Panc1 (cell line): ENCODE measurements at regions not wholly inside any gene's neighbourhood (a gene's known extent, or its start where the extent isn't known, plus 50 kb on each side); places are given as distances from the start of the nearest gene placed in this dataset.

Experiments
- ATAC-seq: fragments of 200-7000 bp; cut with Tn5 transposase; 2 replicates; pipeline ENCODE4 v1.9.1; 2020; ENCODE audit warnings: mild to moderate bottlenecking, moderate library complexity
- BruUV-seq: library from RNA; stranded (reverse); fragments of 400-500 nt; replicated peaks from 2 replicates; lab custom pipeline; 2021; lab: Mats Ljungman, UMichigan
- CTCF ChIA-PET: fragments of 300-600 bp; sonication (Branson Sonifier 250); formaldehyde crosslinking; loops from one replicate; lab custom pipeline; 2022; ENCODE audit warnings: antibody characterized with exemption; lab: Charles Lee
- POLR2A ChIA-PET: fragments of 300-600 bp; sonication (Branson Sonifier 250); formaldehyde crosslinking; loops from one replicate; lab custom pipeline; 2022; ENCODE audit warnings: antibody characterized with exemption; lab: Charles Lee
- DNase-seq: peaks from one replicate; pipeline ENCODE4 v3.0.0-alpha.2; 2010; ENCODE audit warnings: low read depth, low spot score
- H3K27ac ChIP-seq: 2 replicates; pipeline ENCODE4 v1.5.1; 2011; ENCODE audit warnings: mild to moderate bottlenecking, low read length, inconsistent platforms
- H3K27me3 ChIP-seq: fragments of 200-500 bp; sonication (Bioruptor generic); 2 replicates; pipeline ENCODE4 v1.6.0; 2014; ENCODE audit warnings: low read length, inconsistent platforms; ENCODE audit not compliant: control insufficient read depth, insufficient read depth
- H3K36me3 ChIP-seq: fragments of 200-500 bp; sonication (Bioruptor generic); 2 replicates; pipeline ENCODE4 v1.5.1; 2014; ENCODE audit warnings: inconsistent platforms, mild to moderate bottlenecking, low read length, moderate library complexity; ENCODE audit not compliant: control insufficient read depth, insufficient read depth
- H3K4me1 ChIP-seq: 2 replicates; pipeline ENCODE4 v1.5.1; 2011; ENCODE audit warnings: inconsistent platforms, mild to moderate bottlenecking, low read length, moderate library complexity; ENCODE audit not compliant: control insufficient read depth, insufficient read depth
- H3K4me3 ChIP-seq, 2 experiments: 2 replicates each; pipeline ENCODE4 v1.5.1; 2011 to 2012; ENCODE audit warnings: low read depth in 2 of 2, low read length in 2 of 2, mild to moderate bottlenecking in 2 of 2, inconsistent platforms in 1 of 2, moderate library complexity in 1 of 2
- H3K9me3 ChIP-seq: fragments of 200-500 bp; sonication (Bioruptor generic); 2 replicates; pipeline ENCODE4 v1.5.1; 2014; ENCODE audit warnings: low read depth, mild to moderate bottlenecking, inconsistent platforms, low read length, moderate library complexity; ENCODE audit not compliant: control insufficient read depth, insufficient read depth
- POLR2AphosphoS5 ChIP-seq: IDR thresholded peaks from 2 replicates; pipeline ENCODE4 v1.6.1; 2012; ENCODE audit warnings: mild to moderate bottlenecking, low read depth, low read length, moderate library complexity
- SIN3A ChIP-seq: IDR thresholded peaks from 2 replicates; pipeline ENCODE4 v1.6.1; 2012; ENCODE audit warnings: low read depth, mild to moderate bottlenecking, low read length, moderate library complexity, borderline replicate concordance; ENCODE audit not compliant: insufficient read depth
- TCF7L2 ChIP-seq: IDR thresholded peaks from 2 replicates; pipeline ENCODE4 v1.6.1; 2011; ENCODE audit warnings: mild to moderate bottlenecking, low read depth, low read length, inconsistent platforms
- in situ Hi-C: cut with HindIII; loops from 2 replicates; pipeline ENCODE4 v1.10.0; 2016; ENCODE audit warnings: low sequenced_read_pairs, low pct_unique_long_range_greater_than_20kb
- intact Hi-C: fragments of 100-400 bp; cut with micrococcal nuclease; formaldehyde crosslinking; loops from one replicate; pipeline ENCODE4 v1.10.0; 2022; ENCODE audit not compliant: unreplicated experiment
- TF ChIP-seq, protein P1 (sequence below): fragments of 450-650 bp; IDR thresholded peaks from 2 replicates; pipeline ENCODE4 v1.5.1; 2017; ENCODE audit warnings: mild to moderate bottlenecking
- TF ChIP-seq, protein P2 (sequence below), 2 experiments: IDR thresholded peaks; 2 replicates each; pipeline ENCODE4 v1.6.1; 2011 to 2012; ENCODE audit warnings: low read depth in 2 of 2, control low read depth in 1 of 2, low read length in 1 of 2, mild to moderate bottlenecking in 1 of 2, moderate library complexity in 1 of 2; ENCODE audit not compliant: insufficient read depth in 1 of 2

DNA sequence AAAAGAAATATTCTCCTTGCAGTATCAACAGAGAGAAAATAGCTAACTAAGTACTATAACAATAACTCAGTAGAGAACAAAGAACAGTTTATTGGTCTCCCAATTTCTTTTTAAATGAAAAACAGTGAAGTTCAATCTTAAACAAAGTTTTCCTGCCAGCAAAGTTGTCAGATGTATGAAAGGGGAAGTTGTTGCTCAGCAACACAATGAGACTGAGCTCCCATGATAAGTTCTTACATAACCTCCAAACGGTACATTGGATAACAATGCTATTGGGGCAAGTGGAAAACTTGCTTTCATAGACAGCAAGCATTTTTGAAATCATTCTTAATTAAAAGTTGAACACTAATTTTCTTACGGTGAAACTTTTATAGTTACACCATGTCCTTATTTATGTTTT is 94.9 kb downstream of the ALG10B start:
- no peak overlapping the region for H3K27ac ChIP-seq
- POLR2A ChIA-PET = no interaction called here
- ATAC-seq (no peak), DNase-seq (no peak)
- intact Hi-C loops (no loop called here), in situ Hi-C loops (no loop called here)
- CTCF ChIA-PET = no interaction called here
- H3K27me3 ChIP-seq = no peaks in the 10 kb centered on the region
- no TSS peak for BruUV-seq
- no peaks in the 10 kb centered on the region for H3K36me3 ChIP-seq
- TF ChIP-seq SIN3A (no peak), TCF7L2 (no peak), POLR2AphosphoS5 (no peak)
- TF ChIP-seq, protein P1, sequence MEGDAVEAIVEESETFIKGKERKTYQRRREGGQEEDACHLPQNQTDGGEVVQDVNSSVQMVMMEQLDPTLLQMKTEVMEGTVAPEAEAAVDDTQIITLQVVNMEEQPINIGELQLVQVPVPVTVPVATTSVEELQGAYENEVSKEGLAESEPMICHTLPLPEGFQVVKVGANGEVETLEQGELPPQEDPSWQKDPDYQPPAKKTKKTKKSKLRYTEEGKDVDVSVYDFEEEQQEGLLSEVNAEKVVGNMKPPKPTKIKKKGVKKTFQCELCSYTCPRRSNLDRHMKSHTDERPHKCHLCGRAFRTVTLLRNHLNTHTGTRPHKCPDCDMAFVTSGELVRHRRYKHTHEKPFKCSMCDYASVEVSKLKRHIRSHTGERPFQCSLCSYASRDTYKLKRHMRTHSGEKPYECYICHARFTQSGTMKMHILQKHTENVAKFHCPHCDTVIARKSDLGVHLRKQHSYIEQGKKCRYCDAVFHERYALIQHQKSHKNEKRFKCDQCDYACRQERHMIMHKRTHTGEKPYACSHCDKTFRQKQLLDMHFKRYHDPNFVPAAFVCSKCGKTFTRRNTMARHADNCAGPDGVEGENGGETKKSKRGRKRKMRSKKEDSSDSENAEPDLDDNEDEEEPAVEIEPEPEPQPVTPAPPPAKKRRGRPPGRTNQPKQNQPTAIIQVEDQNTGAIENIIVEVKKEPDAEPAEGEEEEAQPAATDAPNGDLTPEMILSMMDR = no peak
- TF ChIP-seq, protein P2, sequence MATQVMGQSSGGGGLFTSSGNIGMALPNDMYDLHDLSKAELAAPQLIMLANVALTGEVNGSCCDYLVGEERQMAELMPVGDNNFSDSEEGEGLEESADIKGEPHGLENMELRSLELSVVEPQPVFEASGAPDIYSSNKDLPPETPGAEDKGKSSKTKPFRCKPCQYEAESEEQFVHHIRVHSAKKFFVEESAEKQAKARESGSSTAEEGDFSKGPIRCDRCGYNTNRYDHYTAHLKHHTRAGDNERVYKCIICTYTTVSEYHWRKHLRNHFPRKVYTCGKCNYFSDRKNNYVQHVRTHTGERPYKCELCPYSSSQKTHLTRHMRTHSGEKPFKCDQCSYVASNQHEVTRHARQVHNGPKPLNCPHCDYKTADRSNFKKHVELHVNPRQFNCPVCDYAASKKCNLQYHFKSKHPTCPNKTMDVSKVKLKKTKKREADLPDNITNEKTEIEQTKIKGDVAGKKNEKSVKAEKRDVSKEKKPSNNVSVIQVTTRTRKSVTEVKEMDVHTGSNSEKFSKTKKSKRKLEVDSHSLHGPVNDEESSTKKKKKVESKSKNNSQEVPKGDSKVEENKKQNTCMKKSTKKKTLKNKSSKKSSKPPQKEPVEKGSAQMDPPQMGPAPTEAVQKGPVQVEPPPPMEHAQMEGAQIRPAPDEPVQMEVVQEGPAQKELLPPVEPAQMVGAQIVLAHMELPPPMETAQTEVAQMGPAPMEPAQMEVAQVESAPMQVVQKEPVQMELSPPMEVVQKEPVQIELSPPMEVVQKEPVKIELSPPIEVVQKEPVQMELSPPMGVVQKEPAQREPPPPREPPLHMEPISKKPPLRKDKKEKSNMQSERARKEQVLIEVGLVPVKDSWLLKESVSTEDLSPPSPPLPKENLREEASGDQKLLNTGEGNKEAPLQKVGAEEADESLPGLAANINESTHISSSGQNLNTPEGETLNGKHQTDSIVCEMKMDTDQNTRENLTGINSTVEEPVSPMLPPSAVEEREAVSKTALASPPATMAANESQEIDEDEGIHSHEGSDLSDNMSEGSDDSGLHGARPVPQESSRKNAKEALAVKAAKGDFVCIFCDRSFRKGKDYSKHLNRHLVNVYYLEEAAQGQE (IDR thresholded peaks at IDR 0.05; ENCODE audit: insufficient read depth in 1 of 2, low read depth in 2 of 2, low read length in 1 of 2) = no peak
- no peak overlapping the region for H3K4me3 ChIP-seq
- H3K4me1 ChIP-seq = no peaks in the 10 kb centered on the region
- no peaks in the 10 kb centered on the region for H3K9me3 ChIP-seq

DNA sequence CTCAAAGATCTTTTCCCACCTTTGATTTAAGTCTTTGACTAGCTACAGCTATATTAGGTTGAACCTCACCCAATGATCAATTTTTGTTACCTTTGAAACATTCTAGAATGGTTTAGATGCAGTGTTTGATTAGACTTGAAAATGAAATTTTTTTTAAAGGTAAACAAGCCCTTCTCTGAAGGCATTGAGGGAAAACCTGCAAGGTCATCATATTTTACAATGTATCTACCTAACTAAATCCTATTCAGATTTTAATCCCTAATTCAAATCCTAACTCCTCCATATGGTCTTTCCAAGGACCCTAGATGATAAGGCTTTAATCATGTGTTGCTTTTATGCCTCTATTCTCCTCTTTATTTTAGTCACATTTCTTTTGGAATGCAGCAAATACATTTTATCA is 95.4 kb downstream of the ALG10B start:
- CTCF ChIA-PET = no interaction called here
- TF ChIP-seq POLR2AphosphoS5 (no peak), TCF7L2 (no peak), SIN3A (no peak)
- TF ChIP-seq, protein P2 (IDR thresholded peaks at IDR 0.05; ENCODE audit: insufficient read depth in 1 of 2, low read depth in 2 of 2, low read length in 1 of 2) = no peak
- TF ChIP-seq, protein P1 = no peak
- intact Hi-C loops = no loop called here

More for the DNA sequence above, 95.4 kb downstream of the ALG10B start:
- H3K36me3 ChIP-seq = no peaks in the 10 kb centered on the region
- ATAC-seq (no peak), DNase-seq (no peak)
- H3K27ac ChIP-seq = no peak overlapping the region
- H3K27me3 ChIP-seq = no peaks in the 10 kb centered on the region
- no peaks in the 10 kb centered on the region for H3K4me1 ChIP-seq
- H3K9me3 ChIP-seq = no peaks in the 10 kb centered on the region
- POLR2A ChIA-PET = no interaction called here
- in situ Hi-C loops = no loop called here
- no peak overlapping the region for H3K4me3 ChIP-seq
- BruUV-seq = no TSS peak
